ENCODE measurements at regions not wholly inside any gene's neighbourhood (a gene's known extent, or its start where the extent isn't known, plus 50 kb on each side); places are given as distances from the start of the nearest gene placed in this dataset.

- TF ChIP-seq CTCF (conservative IDR thresholded peaks at IDR 0.05; ENCODE audit: low read depth, low read length) (no peak), EZH2 (IDR thresholded peaks at IDR 0.05; ENCODE audit: low read length, unreplicated experiment) (no peak), EZH2phosphoT487 (IDR thresholded peaks at IDR 0.05; ENCODE audit: borderline replicate concordance, low read length) (no peak)
Measured at GRCh38 chr5:74152136-74152535, 488.4 kb downstream of the ENC1 start.
